Neural progenitor cell (in vitro differentiated cells): ENCODE measurements at regions not wholly inside any gene's neighbourhood (a gene's known extent, or its start where the extent isn't known, plus 50 kb on each side); places are given as distances from the start of the nearest gene placed in this dataset.

Experiments
- CTCF ChIP-seq: fragments of 200-600 bp; sonication (generic); IDR thresholded peaks from 2 replicates; pipeline ENCODE4 v1.5.1; 2017; ENCODE audit warnings: antibody characterized with exemption, mild to moderate bottlenecking
- EZH2 ChIP-seq: fragments of 200-600 bp; sonication (generic); IDR thresholded peaks from 2 replicates; pipeline ENCODE4 v1.6.1; 2017; ENCODE audit warnings: antibody characterized with exemption, mild to moderate bottlenecking, moderate library complexity

GRCh38 chr1:87981386-87981785 lies 652.7 kb downstream of the LMO4 start:
- TF ChIP-seq CTCF (no peak), EZH2 (no peak)
